GM21529 (cell line): ENCODE measurements at regions not wholly inside any gene's neighbourhood (a gene's known extent, or its start where the extent isn't known, plus 50 kb on each side); places are given as distances from the start of the nearest gene placed in this dataset.

Experiments
- ATAC-seq: cut with Tn5 transposase; IDR thresholded peaks from one replicate; pipeline ENCODE4 v1.9.1; 2021; ENCODE audit not compliant: unreplicated experiment

GRCh38 chr1:30196872-30197638 is 526.3 kb downstream of the MATN1 start:
- ATAC-seq, result no peak

GRCh38 chr1:30196457-30196856 is 526.9 kb downstream of the MATN1 start:
- no peak for ATAC-seq

- no peak for ATAC-seq
Measured at GRCh38 chr1:30195424-30196134, 527.8 kb downstream of the MATN1 start.

GRCh38 chr1:30194741-30195423 is 528.5 kb downstream of the MATN1 start:
- no peak for ATAC-seq

GRCh38 chr1:30194046-30194619 is 529.3 kb downstream of the MATN1 start:
- no peak for ATAC-seq

GRCh38 chr1:30192969-30193630 is 530.3 kb downstream of the MATN1 start:
- no peak for ATAC-seq

GRCh38 chr1:30191154-30191702 is 532.2 kb downstream of the MATN1 start:
- ATAC-seq, result no peak

GRCh38 chr1:30190511-30191153 is 532.8 kb downstream of the MATN1 start:
- ATAC-seq, result no peak

GRCh38 chr1:30189818-30190500 is 533.4 kb downstream of the MATN1 start:
- ATAC-seq, result no peak

- no peak for ATAC-seq
Measured at GRCh38 chr1:30188999-30189398, 534.4 kb downstream of the MATN1 start.

GRCh38 chr1:30188329-30188728 is 535.1 kb downstream of the MATN1 start:
- ATAC-seq, result no peak

GRCh38 chr1:30187413-30188023 is 535.9 kb downstream of the MATN1 start:
- ATAC-seq, result no peak

- ATAC-seq, result no peak
Measured at GRCh38 chr1:30186586-30186985, 536.8 kb downstream of the MATN1 start.

- no peak for ATAC-seq
Measured at GRCh38 chr1:30185809-30186208, 537.6 kb downstream of the MATN1 start.

- no peak for ATAC-seq
Measured at GRCh38 chr1:30185313-30185712, 538.1 kb downstream of the MATN1 start.

- ATAC-seq, result no peak
Measured at GRCh38 chr1:30184393-30185141, 538.8 kb downstream of the MATN1 start.

GRCh38 chr1:30183895-30184294 is 539.5 kb downstream of the MATN1 start:
- ATAC-seq, result no peak

- no peak for ATAC-seq
Measured at GRCh38 chr1:30183006-30183405, 540.4 kb downstream of the MATN1 start.
